Medulla oblongata (tissue), 1 donor: ENCODE measurements at regions not wholly inside any gene's neighbourhood (a gene's known extent, or its start where the extent isn't known, plus 50 kb on each side); places are given as distances from the start of the nearest gene placed in this dataset.

Source experiments
- DNase-seq: peaks from one replicate; pipeline ENCODE4 v3.0.0-alpha.2; 2015; ENCODE audit errors: extremely low spot score

- DNase-seq: no peak
Observed at GRCh38 chr9:106708475-106709146, 154.4 kb upstream of the ZNF462 start.

- DNase-seq: no peak
Observed at GRCh38 chr9:106712279-106712678, 150.7 kb upstream of the ZNF462 start.

DNA sequence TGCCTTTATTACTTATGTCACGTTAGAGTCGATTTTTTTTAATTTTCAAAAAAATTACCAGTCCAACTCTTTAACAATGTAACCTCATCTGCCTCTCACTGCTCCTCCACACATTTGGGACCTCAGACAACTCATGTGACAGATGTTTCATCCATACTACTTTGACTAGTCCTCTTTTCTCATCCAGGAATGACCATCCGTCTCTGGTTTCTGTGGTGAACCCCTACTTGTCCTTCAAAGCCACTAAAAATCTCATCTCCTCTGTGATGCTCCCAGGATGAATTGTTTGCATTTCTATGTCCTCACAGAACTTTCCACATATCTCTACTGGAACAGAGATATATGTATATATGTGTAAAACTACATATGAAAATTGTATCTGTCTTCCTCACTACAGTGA is 149.8 kb upstream of the ZNF462 start:
- DNase-seq: no peak

DNA sequence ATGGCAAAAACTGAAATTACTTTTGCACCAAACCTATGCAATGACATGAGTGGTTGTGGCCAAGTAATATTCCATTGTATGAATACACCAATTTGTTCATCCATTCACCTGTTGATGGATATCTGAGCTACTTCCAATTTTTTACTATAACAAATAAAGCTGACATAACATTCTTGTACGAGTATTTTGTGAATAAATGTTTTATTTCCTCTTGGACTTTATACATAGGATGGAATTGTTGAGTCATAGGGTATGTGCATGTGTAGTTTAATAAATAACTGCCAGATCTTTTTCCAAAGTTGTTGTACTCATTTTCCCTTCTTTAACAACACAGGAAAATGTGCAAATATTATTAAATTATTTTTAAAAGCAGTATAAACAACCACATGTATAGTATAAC is 146.1 kb upstream of the ZNF462 start:
- DNase-seq: no peak

DNA sequence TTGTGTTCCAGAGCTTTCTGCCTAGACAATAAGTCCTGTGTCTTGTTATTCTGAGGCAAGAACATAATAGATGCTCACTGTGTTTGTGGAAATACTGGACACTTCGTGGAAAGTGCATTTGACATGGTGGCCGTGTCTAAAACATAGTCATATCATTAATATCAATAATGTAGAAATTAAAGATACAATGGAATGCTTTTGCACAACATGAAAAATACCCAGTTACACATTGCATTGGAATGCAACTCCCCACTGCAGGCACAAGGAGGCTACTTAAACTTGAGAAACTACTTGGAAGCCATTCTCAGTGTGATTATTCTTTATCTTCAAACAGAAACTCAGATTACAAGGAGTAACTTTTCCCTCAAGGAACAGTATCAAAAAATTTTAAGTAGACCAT is 145.3 kb upstream of the ZNF462 start:
- DNase-seq: no peak

DNA sequence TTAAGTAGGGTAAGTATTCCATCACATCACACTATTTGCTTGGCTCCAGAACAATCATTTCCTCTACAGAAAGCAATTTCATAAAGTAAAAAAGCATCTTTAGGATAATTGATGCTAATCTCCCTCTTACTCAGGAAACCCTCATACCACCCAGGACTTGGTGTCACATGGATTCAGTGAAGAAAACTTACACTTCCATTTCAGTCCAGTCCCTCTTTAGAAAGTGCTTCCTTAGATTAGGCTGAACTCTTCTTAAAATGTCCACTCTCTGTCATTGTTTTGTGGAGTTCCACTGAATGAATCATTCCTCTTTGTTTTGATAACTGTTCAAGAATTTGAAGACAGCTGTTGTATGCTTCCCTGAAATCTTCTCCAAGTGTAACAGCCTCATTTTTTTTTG is 144.0 kb upstream of the ZNF462 start:
- no peak for DNase-seq

DNA sequence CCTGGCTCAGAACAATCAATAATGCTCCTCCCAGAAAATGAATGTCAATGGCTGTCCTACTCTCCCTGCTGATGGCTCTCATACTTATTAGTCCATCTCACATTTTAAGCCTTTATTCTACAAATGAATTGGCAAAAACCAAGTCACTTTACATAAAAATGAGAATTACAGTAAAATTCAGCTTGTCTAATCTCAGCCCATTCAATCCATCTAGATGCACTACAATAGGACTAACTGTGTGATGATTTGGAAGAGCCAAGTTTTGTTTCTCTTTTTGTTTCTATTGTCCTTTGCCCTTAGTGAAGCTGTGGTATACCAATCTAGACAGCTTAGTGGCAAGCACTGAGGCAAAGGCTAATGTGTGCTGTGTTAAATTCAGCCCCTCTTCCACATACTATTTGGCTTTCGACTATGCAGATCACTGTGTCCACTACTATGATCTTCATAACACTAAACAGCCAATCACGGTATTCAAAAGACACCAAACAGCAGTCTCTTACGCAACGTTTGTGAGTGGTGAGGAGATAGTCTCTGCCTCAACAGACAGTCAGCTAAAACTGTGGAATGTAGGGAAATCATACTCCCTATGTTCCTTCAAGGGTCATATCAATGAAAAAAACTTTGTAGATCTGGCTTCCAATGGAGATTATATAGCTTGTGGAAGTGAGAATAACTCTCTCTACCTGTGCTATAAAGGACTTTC is 140.8 kb upstream of the ZNF462 start:
- DNase-seq: no peak

DNA sequence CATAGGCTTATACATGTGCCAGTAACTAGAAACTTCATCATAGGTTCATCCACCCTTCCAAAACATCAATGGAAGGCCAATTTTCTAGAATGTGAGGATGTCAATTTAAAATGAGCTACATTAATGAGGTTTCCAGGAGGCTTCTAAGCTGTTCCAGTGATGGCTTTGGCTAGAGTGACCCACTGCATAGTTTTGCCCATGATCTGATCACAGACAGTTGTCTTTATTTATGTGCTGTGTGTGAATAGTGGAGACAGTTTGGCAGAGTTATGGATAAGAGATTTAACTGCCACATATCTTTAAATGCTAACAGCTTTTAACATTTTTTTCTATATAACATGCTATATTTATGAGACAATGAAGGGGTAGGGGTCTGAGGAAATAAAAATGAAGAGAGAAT is 139.0 kb upstream of the ZNF462 start:
- no peak for DNase-seq

- DNase-seq: no peak
Observed at GRCh38 chr9:106724566-106724965, 138.4 kb upstream of the ZNF462 start.

DNA sequence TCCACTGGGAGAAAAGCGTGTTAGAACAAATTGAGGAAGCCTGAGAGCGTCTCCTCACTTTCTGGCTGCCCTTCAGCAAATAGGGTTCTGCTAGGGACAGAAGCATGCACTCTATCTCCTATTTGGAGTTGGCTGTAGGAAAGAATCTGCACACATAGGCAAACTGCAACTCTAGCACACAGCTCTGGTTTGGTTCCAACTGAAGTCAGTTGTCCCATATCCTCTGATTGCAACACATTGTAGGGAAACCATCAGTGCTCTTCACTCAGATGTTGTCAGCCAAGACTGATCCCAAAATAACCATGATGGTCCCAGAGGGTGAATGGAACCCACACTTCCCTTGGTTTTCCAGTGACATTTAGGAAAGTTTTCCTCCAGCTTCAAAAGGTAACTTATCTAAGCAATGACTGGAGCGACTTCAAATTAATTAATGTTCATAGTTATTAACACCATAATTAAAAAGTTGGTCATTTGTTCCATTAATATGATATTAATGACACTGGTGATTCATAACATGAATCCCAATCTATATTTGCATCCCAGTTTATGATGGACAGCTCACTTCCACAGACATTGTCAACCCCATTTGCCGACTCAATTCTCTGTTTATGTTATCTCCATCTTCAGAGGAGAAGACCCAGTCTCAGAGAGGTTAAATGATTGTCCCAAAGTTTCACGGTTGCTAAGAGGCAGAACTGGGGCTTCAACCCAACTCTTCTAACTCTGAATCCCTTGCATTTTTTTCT is 136.7 kb upstream of the ZNF462 start:
- DNase-seq: no peak

DNA sequence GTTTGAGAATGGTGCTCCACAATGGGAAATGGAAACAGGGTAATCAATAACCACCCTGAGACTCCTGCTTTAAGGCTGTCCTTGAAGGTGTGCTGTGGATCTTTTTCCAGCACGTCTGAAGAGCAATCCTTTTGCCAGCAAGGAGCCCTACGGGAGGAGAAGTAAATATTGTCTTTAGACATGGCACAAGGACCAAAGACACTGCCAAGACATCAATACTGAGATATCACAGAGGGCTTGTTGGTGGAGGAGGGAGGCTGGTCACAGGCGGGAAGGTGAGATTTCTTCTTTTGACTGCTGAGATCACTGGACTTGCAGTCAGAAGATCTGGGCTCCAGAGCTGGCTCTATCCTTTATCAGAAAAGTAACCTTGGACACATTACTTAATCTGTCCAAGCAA is 135.0 kb upstream of the ZNF462 start:
- no peak for DNase-seq

- DNase-seq: no peak
Observed at GRCh38 chr9:106728860-106729259, 134.1 kb upstream of the ZNF462 start.

DNA sequence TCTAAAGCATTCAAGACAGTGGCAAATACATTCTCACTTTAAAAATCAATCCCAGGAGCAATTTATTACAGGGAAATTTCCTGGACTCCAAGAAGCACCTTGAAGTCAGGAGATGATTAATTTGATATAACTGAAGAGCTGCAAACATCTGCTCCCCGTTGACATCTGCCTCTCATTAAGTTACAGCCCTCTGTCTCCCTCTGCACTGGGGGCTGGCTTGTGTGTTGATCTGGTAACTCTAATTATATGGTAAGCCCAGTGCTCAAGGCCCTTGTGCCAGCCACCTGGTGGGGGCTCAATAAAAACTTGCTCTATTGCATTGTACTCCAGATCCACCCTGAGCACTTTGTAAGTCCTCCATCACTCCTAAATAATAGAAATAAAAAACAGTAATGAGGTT is 131.1 kb upstream of the ZNF462 start:
- DNase-seq: no peak

DNA sequence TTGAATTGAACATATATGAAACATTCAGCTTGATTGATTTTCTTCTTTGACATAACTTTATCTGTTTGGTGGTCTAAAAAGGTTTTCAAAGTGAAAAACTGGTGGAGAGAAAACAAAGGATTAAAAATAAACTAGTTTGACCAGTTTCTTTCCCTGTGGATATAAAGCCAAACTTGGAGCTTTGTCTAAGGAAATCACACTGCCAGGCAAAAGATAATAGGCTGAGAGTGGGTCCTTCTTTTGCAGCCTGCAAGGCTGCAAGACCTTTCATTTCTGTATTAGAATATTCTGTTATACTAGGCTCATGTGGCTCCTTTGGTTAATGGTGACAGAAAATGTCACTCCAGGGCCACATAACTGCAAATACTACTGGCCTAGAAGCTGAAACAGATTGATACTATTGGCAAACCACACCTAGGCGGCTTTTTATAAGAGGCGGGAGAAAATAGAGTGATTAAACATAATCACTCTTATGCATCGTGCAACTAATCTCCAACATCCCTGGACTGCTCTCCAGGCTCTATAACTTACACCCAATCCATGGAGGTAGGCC is 129.1 kb upstream of the ZNF462 start:
- no peak for DNase-seq

- no peak for DNase-seq
Observed at GRCh38 chr9:106737516-106737915, 125.5 kb upstream of the ZNF462 start.

GRCh38 chr9:106738109-106738508 is 124.9 kb upstream of the ZNF462 start:
- no peak for DNase-seq

DNA sequence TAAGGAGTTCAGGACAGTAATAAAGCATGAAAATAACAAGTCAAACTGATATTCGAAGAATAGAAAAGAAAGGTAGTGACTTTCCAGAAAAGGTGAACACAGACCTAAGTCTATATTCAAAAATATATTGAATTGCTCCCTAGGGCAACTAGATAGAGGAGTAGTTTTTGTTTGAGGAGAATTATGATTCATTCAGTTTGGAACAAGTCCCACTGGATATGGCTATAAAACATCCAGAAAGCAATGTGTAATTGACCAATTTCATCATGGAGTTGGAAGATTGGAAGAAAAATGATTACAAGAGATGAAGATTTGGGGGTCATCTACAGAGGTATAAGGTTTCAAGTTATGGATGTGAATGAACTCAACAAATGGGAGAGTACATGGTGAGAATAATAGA is 117.5 kb upstream of the ZNF462 start:
- DNase-seq: no peak

GRCh38 chr9:106745876-106746275 is 117.1 kb upstream of the ZNF462 start:
- no peak for DNase-seq

GRCh38 chr9:106751681-106752080 is 111.3 kb upstream of the ZNF462 start:
- no peak for DNase-seq

DNA sequence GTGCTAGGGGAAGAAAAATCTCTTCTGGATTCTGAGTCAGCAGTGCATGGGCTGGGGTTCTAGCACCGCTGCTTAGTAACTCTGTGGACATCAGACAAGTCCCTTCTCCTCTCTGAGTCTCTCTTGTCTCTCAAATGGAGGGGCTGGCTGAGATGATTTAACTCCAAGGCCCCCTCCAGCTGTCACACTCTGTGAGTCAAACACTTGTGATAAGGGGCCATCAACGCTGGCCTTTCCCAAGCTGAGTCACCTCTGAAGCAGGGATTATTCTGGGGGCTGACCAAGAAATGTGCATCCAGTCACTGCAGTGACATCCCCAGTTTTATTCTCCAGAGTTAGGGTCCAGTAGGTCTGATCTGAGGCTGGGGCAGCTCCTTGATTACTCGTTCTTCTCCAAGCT is 110.4 kb upstream of the ZNF462 start:
- no peak for DNase-seq

DNA sequence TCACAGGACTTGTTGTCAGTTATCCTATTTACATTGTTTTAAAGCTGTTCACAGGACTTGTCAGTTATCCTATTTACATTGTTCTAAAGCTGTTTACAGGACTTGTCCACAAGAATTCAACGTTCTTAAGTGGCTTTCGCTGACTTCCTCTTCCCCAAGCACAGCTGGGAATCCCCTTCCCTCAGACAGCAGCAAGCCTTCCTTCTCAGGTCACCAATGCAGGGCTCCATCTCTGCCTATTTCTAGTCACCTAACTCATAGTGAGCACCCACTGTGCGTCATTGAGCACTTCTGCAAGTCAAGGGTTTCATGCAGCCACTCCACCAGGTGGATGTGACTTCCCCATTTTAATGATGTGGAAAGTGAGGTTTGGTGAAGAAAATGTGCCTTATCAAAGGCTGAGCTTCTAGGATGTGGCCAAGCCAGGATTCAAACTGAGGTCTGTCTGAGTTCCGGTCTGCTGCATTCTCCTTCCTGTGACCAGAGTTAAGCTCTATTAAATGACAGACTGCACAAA is 109.8 kb upstream of the ZNF462 start:
- DNase-seq: no peak

DNA sequence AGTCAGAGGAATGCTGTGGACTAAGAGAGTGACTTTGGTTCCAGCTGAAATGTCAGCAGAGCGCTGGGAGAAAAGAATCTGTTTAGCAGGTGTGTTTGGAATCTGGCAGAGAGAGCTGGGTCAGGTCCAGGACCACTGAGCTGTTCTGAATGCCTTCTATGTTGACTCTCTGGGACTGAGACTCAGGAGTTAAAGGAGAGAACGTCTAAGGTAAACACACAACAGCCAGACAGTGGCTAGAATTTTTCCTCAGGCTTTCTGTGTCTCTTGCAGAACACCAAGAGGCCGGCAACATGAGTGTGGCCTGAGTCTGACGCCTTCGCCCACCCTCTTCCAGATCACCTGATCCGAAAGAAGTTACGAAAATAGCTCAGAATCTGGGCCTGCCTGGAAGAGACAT is 107.2 kb upstream of the ZNF462 start:
- no peak for DNase-seq

DNA sequence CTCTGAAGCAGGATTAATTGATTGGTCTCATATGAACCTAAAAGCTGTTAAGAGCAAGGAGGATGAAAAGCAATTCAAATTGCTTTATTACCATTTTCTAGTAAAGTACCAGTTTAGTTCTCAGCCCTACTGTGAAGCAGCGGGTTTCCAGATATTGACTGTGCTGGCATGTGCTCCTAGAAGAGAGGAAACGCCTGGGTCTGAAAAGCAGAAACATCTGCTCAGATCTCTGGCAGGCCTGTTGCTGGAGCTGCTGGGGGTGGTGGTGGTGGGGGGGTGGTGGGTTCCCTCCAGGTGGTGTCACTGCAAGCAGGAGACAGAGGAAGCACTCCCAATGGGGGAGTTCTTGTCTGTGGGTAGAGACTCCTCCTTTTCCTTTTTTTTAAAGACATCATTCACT is 105.5 kb upstream of the ZNF462 start:
- DNase-seq: no peak
